Cortex of kidney (tissue), 1 donor: ENCODE measurements at regions not wholly inside any gene's neighbourhood (a gene's known extent, or its start where the extent isn't known, plus 50 kb on each side); places are given as distances from the start of the nearest gene placed in this dataset.
"Not testable (repeated sequence)": the region's sequence is repeated elsewhere in the genome, so short reads cannot be mapped to it uniquely, and the experiment has no call there.

Experiments used
- DNase-seq: peaks from one replicate; lab custom pipeline; 2025; lab: John Stamatoyannopoulos, UW

DNA sequence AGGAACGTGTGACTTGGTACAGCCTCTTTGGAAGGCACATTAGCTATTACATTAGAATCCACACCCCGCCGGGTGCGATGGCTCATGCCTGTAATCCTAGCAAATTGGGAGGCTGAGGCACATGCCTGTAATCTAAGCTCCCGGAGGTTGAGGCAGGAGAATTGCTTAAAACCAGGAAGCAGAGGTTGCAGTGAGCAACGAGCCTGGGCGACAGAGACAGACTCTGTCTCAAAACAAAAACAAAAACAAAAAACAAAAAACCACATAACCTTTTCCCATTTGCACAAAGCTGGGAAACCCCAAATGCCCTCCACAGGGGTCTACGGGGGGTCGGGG, 82.7 kb upstream of the METTL9 start:
- DNase-seq: not testable (repeated sequence)

DNA sequence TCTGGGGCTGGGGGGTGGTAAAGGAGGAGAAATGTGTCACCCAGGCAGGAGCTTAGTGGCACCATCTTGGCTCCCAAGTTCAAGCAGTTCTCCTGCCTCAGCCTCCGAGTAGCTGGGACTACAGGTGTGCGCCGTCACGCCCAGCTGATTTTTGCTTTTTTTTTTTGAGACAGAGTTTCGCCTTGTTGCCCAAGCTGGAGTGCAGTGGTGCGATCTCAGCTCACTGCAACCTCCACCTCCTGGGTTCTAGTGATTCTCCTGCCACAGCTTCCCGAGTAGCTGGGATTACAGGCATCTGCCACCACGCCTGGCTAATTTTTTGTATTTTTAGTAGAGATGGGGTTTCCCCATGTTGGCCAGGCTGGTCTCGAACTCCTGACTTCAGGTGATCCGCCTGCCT, 82.1 kb upstream of the METTL9 start:
- not testable (repeated sequence) for DNase-seq

DNA sequence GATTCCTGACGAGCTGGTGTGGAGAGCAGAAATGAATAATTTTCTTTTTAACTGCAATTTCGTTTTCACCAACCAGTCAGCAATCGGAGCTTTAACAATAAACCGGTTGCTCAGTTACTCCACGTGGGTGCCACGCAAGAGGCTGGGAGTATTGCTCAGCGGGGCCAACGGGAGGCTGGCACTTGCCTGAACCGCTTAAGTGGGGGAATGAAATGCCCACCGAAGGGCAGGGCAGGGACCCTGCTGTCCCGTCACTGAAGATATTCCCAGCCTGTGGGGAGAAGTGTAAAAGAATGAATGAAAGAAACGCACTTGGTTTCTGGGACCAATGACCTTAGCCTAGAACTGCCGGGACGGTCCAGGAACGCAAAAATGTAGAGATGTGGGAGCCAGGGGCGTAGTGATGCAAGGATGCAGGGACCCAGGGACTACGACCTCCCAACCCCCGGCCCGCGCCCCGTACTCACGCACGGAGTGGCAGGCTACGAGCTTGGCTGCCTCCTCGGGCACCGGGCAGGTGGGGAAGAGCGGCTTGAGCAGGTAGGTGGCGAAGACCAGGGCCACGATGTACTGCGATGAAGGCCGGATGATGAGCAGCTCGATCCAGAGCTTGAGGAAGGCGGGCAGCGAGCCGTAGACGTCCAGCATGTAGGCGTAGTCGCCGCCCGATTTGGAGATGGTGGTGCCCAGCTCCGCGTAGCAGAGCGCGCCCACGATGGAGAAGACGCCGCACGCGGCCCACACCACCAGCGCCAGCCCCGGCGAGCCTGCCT, 79.8 kb upstream of the METTL9 start:
- not testable (repeated sequence) for DNase-seq

DNA sequence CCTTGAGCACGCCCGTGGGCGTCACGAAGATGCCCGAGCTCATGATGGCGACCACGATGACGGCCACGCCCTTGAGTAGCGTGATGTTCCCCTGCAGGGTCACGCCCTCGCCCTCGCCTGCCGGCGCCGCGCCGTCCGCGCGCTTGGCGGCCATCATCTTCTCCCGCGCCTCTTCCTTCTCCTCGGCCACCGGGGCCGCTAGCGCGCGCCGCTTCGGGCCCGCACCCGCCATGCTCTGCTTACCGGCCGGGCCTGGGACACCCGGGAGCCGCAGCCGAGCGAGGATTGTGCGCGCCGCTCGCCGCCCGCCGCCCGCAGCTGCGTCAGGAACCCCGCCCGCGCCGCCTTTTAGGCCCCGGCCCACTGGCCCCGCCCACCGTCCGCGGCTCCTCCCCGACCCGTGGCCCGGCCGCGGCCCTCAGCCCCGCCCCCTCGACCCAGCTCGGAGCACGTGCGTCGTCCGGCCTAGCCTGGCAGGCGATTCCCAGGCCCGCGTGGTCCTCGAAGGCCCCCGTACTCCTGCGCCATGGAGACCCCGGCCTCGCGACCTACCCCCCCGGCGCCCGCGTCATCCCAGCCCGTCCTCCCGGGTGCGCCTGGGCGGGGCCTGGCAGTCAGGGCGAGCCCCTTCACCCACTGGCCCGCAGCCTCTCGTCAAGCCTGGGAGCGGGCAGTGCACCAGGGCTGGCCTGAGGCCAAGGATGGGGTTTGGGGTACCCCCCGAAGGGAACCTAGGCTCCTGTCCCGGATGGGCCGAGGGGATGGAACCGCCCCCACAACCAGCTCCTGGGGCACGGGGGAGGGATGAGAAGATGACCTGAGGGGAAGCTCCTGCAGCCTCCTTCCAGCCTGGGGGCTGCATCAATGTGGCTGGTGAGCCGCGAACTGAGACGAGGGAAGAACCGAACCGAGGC, 79.0 kb upstream of the METTL9 start:
- DNase-seq: peak; percentile 96

DNA sequence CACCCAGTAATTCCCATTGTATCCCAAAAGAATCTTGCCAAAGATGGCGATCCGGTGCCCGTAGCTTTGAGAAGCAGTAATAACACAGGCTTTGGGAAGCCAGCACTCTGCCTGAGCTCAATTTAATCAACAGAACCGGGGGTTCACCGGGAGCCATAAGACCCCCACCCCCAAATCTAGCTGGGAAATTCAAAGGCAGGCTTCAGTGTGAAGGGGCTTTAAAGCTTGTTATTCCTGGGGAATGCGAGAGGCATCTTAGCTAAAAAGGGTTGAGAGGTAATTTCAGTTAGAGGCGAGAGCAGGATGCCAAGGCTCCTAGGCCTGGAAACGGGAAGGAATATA, 78.4 kb upstream of the METTL9 start:
- not testable (repeated sequence) for DNase-seq

DNA sequence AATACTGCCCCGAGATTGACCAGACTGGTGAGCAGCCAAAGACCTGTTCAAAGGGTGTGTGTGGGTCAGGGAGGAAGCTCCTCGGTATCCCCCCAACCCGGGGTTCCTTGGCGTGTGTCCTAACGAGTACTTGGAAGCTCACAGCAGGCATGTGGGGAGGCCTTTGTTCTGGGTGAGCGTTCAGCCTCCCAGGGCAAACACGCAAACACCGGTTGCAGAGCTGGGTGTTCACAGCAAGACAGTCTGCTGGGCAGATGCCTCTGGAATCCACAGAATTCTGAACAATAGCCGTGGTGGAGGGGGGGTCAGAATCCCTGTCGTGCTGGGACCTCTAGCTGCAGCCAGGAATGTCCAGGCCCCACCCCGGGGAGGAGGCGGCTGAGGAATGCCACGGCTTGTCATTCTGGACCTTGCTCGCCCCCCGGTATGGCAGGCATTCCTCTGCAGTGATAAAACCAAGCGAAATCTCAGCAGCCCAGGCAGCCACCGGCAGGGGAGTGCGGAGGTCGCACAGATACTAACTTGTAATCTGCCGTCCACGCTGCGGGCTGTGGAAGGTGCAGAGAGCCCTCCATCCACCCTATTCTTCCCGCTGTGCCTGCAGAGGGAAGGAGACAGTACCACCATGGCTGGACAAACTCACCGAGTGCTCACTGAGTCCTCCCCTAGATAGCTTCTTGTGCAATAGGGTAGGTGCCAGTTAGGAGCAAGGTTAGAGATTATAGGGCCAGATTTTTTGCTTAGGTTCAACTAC, 77.8 kb upstream of the METTL9 start:
- not testable (repeated sequence) for DNase-seq

DNA sequence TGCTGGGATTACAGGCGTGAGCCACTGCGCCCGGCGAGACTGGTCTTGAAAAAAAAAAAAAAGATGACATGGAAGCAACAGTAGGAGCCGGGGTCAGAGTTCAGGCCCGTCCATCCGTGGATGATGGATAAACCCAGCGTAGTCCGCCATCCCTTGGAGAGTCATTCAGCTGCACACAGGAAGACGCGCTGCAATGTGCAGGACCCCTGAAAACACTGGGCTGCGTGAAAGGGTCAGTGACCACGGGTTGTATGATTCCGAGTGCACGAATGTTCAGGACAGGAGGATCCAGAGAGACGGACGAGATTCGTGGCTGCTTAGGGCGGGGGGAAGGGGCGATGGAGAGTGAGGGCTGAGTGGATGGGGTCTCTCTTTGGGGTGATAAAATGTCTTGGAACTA, 76.5 kb upstream of the METTL9 start:
- not testable (repeated sequence) for DNase-seq

DNA sequence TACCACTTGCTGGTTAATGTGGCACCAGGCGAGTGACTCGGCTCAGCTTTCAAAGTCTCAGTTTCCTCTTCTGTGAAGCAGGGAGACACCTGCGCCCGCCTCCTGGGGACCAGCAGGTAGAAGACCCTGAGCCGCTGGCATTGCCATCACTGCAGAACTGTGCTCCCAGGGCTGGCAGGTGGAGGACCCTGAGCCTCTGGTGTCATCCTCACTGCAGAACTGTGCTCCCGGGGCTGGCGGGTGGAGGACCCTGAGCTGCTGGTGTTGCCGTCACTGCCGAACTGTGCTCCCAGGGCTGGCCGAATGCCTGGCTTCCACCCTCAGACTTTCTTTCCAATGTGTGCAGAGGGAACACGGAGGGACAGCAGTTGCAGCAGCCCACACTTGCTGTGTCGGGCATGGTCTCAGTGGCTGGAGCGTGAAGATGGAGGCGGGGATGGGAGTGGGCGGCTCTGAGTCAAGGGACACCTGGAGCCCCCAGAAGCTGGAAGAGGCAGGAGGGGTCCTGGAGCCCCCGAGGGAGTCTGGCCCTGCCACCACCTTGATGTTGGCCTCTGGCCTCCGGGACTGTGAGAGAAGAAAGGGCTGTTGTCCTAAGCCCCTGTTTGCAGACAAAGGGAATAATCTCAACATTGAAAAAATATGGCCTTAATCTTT, 75.8 kb upstream of the METTL9 start:
- no peak for DNase-seq

DNA sequence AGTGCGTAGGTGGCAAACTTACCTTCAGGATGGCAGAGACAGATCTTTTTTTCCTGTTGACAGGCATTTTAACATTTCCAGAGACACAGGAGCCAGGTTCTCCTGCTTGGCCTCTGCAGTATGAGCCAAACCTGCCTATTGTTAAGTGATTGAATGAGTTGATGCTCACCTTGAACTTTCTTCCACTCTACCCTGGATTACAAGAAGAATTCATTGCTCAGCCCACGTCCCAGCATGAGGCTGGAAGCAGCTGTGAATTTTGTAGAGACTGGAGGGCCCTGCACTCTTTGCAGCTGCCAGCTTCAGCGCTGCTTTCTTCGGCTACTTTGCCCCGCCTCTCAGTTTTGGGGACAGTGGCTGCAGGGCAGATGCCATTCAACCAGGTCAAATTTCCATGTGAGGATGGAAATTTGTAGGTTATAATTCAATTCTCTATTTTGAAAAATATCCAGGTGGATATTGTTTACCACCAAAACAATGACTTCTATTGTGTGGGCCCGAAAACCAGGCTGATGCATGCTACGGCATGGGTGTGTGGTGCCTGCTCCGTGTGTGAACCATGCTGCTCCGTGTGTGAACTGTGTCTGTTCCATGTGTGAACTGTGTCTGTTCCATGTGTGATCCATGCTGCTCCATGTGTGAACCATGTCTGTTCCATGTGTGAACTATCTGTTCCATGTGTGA, 75.2 kb upstream of the METTL9 start:
- DNase-seq: no peak

DNA sequence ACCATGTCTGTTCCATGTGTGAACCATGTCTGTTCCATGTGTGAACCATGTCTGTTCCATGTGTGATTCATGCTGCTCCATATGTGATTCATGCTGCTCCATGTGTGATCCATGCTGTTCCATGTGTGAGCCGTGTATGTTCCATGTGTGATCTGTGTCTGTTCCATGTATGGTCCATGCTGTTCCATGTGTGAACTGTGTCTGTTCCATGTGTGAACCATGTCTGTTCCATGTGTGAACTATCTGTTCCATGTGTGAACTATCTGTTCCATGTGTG, 74.7 kb upstream of the METTL9 start:
- DNase-seq: not testable (repeated sequence)

DNA sequence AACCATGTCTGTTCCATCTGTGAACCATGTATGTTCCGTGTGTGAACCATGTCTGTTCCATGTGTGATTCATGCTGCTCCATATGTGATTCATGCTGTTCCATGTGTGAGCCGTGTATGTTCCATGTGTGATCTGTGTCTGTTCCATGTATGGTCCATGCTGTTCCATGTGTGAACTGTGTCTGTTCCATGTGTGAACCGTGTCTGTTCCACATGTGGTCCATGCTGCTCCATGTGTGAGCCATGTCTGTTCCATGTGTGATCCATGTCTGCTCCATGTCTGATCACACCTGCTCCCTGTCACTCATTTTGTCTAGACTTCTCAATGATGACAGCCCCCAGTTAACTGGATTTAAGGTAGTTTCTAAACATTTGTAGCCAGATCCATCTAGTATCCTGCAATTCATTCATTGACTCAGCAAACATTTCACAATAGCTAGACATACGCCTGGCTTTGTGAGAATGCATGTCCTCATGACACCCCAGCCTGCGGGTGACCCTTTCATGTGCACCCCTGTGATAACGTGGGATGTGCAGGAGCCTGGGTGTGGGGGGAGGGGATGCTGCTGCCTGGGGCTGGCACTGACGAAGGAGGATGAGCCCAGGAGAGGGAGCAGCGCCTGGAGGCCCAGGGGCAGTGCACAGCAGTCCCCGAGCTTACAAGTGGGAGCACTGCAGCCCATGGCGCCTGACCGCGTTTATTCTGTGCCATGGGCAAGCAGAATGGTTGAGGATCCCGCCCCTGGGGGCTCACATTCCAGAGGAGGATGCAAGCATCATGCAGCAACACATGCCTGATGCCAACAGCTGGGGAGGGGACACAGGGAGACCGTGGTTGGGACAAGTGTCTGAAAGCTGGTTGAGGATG, 74.1 kb upstream of the METTL9 start:
- DNase-seq: not testable (repeated sequence)

DNA sequence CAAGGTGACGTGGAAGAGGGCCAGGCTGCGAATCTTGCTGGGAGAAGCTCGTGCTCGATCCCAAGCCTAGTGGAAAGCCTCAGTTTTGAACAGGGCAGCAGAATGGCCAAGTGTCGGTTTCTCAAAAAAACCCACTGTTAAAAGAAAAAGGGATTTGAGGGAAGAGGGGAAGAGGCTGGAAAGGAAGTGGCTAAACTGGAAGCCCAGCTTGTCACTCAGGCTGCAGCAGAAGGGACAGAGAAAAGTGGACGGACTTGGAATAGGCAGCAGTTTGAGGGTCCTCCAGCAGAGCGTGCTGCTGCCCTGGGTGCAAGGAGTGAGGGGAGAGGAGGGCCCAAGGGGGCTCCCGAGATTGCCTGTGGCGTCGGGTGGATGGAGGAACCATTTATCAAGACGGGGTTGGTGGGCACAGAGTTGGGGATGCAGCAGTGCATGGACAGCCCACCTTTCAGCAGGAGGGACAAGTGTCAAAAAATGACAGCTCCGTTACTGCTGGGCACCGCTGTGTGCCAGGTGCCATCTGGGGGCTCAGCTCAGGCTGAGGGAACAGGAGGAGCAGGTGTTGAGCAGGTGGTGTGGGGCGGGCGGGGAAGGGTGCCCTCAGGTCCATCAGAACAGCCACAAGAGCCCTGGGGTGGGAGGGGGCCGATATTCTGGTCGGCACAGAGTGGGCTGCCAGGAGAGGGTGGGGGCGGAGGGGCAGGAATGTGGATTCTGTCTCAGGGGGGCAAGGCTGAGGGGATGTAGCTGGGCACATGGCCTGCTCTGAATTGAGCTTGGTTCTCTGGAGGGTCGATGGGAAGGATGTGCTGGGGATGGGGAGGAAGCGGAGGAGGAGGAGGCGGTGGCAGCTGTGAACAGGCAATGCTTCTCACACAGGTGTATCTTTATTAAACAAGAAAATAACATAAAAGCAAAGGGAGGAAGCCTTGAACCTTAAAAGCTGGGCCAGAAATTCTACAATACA, 73.1 kb upstream of the METTL9 start:
- not testable (repeated sequence) for DNase-seq

DNA sequence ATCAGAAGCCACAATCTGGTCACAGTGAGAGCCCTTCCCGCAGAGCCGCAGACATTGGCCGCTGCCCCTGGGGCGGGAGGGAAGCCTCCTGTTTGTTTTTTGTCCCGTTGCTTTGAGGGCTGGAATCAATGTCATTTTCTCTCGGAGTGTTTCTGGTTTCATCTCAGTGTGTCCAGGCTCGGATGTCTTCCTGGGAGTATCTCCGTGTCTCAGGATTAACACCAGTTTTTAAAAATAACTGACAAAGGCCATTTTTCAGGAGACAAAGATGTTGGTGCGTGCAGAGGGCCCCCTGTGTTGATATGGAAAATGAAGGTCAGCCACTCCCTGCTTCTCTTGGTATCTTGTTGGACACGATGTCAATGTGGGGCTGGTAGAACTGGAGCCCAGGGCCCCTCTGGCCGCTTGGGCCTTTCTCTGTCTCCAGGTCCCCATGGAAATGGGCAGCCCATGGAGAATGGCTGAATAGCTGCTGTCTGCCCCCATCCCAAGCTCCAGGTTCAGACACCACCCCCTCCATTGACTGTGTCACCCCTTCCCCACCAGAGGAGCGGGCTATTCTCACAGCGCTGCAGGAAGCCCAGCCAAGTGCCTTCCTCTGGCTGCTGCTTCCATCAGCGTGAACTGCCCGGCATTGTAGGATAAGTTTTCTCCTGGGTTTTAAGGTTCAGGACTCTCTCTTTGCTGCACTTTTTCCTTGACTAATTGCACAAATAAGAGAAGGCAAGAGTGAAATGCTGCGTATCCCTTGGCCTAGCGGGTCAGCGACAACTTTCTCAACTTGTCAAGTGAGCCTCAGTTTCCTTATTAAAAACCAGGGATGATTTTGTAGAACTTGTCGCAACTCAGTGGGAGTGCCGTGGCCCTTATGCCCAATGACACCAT, 72.2 kb upstream of the METTL9 start:
- no peak for DNase-seq

DNA sequence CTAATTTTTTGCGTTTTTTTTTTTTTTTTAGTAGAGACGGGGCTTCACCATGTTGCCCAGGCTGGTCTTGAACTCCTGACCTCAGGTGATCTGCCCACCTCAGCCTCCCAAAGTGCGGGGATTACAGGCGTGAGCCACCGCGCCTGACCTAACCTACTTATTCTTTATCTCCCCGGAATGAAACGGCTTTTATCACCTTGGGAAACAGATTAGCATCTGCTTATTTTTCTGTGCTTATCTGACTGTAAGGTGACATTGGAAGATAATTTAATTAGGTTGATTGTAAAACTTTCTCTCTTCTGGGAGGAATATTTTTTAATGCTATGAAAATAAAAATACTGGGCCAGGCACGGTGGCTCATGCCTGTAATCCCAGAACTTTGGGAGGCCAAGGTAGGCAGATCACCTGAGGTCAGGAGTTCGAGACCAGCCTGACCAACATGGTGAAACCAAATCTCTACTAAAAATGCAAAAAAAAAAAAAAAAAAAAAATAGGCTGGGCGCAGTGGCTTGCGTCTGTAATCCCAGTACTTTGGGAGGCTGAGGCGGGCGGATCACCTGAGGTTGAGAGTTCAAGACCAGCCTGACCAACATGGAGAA, 70.2 kb upstream of the METTL9 start:
- DNase-seq: not testable (repeated sequence)

DNA sequence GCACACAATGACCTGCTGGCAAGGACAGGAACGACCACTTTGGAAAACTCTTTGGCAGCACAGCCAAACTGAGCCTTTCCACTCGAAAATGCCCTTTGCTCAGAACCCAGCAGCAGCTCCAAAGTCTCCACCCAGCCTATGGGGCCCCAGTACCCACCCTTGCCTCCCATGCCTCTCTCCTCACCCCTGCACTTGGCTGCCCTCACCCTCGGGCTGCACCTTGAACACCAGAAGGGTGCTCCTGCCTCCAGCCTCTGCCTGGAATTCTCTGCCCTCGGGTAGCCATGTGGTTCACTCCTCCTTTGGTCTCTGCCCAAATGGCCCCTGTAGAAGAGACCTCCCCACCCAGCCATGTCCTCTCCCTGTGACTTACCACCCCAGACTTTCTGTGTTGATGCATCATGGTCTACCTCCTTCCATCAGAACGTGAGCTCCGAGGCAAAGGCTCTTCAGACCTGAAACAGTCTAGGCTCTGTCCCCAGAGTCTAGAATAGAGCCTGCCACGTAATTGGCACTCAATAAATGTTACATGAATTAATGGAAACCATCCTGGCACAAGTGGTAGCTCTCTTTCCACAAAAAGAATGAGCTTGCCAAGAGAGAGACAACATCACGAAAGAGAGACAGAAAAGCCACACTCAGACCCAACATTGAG, 68.5 kb upstream of the METTL9 start:
- DNase-seq: not testable (repeated sequence)

DNA sequence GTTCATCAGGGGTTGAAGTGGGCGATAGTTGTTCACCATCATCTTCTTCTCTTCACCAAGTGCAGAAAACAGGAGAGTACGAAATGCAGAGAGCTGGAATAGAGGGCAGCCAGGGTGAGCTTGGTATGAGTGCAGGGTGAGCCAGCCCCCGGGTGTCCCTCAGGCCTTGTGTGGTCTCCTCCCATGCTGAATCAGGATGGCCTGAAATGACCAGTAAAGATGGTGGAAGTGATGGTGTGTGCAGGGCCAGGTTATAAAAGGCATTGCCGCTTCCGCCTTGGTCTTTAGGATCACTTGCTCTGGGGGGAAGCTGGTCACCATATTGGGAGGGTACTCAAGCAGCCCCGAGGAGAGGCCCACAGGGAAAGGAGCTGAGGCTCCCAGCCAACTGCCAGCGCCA, 66.4 kb upstream of the METTL9 start:
- not testable (repeated sequence) for DNase-seq

DNA sequence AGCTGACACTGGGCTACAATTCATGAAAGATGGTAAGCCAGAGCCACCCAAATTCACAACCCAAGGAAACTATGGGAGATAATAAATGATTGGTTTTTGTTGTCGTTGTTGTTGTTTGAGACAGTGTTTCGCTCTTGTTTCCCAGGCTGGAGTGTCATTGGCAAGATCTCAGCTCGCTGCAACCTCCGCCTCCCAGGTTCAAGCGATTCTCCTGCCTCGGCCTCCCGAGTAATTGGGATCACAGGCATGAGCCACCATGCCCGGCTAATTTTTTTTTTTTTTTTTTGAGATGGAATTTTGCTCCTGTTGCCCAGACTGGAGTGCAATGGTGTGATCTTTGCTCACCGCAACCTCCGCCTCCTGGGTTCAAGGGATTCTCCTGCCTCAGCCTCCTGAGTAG, 65.9 kb upstream of the METTL9 start:
- not testable (repeated sequence) for DNase-seq
